Mesenchymal stem cell (in vitro differentiated cells and primary cell): ENCODE measurements at regions not wholly inside any gene's neighbourhood (a gene's known extent, or its start where the extent isn't known, plus 50 kb on each side); places are given as distances from the start of the nearest gene placed in this dataset.

Source experiments
- DNase-seq: peaks from one replicate; pipeline ENCODE4 v3.0.0-alpha.2; 2013
- H2AFZ ChIP-seq: one replicate; pipeline ENCODE4 v1.6.1; 2013; ENCODE audit warnings: low read depth, mild to moderate bottlenecking, control low read depth, inconsistent platforms, low read length, moderate library complexity
- H2AK5ac ChIP-seq: 2 replicates; pipeline ENCODE4 v1.6.1; 2013; ENCODE audit warnings: low read length, moderate library complexity, mild to moderate bottlenecking, inconsistent platforms; ENCODE audit not compliant: severe bottlenecking
- H2BK120ac ChIP-seq: one replicate; pipeline ENCODE4 v1.6.1; 2013; ENCODE audit warnings: low read depth, mild to moderate bottlenecking, inconsistent platforms, low read length, moderate library complexity
- H2BK12ac ChIP-seq, 2 experiments: one replicate each; pipeline ENCODE4 v1.6.1; 2013; ENCODE audit warnings: inconsistent platforms in 2 of 2, low read length in 2 of 2, mild to moderate bottlenecking in 2 of 2, moderate library complexity in 2 of 2, control low read depth in 1 of 2
- H2BK15ac ChIP-seq: one replicate; pipeline ENCODE4 v1.6.1; 2013; ENCODE audit warnings: mild to moderate bottlenecking, low read depth, inconsistent platforms; ENCODE audit not compliant: poor library complexity, severe bottlenecking
- H2BK5ac ChIP-seq: 2 replicates; pipeline ENCODE4 v1.6.1; 2013; ENCODE audit warnings: low read depth, mild to moderate bottlenecking, low read length, control low read depth, inconsistent platforms; ENCODE audit not compliant: poor library complexity, severe bottlenecking
- H3K14ac ChIP-seq, 2 experiments: one replicate each; pipeline ENCODE4 v1.6.1; 2013; ENCODE audit warnings: inconsistent platforms in 2 of 2, low read length in 2 of 2, control low read depth in 1 of 2, mild to moderate bottlenecking in 1 of 2, moderate library complexity in 1 of 2
- H3K18ac ChIP-seq, 2 experiments: one replicate each; pipeline ENCODE4 v1.6.1; 2013; ENCODE audit warnings: inconsistent platforms in 2 of 2, low read length in 2 of 2, control low read depth in 1 of 2, low read depth in 1 of 2, mild to moderate bottlenecking in 1 of 2
- H3K23ac ChIP-seq, 2 experiments: one replicate each; pipeline ENCODE4 v1.6.1; 2013; ENCODE audit warnings: inconsistent platforms in 2 of 2, low read length in 2 of 2, mild to moderate bottlenecking in 2 of 2, moderate library complexity in 2 of 2, control low read depth in 1 of 2
- H3K27ac ChIP-seq: 2 replicates; pipeline ENCODE4 v1.5.1; 2013; ENCODE audit warnings: mild to moderate bottlenecking, moderate library complexity, low read length, control low read depth, inconsistent platforms; ENCODE audit not compliant: poor library complexity, severe bottlenecking
- H3K27me3 ChIP-seq, 2 experiments: 2 replicates each; pipeline versions ENCODE4 v1.6.1 to v1.7.0; 2013; ENCODE audit warnings: low read length in 2 of 2, mild to moderate bottlenecking in 2 of 2, moderate library complexity in 2 of 2, control low read depth in 1 of 2, inconsistent platforms in 1 of 2; ENCODE audit not compliant: control insufficient read depth in 1 of 2, insufficient read depth in 1 of 2
- H3K36me3 ChIP-seq, 2 experiments: 2 replicates each; pipeline versions ENCODE4 v1.6.1 to v1.7.0; 2013; ENCODE audit warnings: low read length in 2 of 2, control low read depth in 1 of 2, inconsistent platforms in 1 of 2, low read depth in 1 of 2, mild to moderate bottlenecking in 1 of 2; ENCODE audit not compliant: insufficient read depth in 2 of 2, control insufficient read depth in 1 of 2
- H3K4ac ChIP-seq, 2 experiments: one replicate each; pipeline ENCODE4 v1.6.1; 2013; ENCODE audit warnings: inconsistent platforms in 2 of 2, low read length in 2 of 2, mild to moderate bottlenecking in 2 of 2, moderate library complexity in 2 of 2, control low read depth in 1 of 2, low read depth in 1 of 2
- H3K4me1 ChIP-seq: 2 replicates; pipeline ENCODE4 v1.6.1; 2013; ENCODE audit warnings: low read depth, low read length, control low read depth; ENCODE audit not compliant: control insufficient read depth, insufficient read depth
- H3K4me2 ChIP-seq: 2 replicates; pipeline ENCODE4 v1.6.1; 2013; ENCODE audit warnings: low read length, mild to moderate bottlenecking, inconsistent platforms; ENCODE audit not compliant: poor library complexity, severe bottlenecking
- H3K4me3 ChIP-seq, 2 experiments: 2 replicates each; pipeline versions ENCODE4 v1.5.1 to v1.7.0; 2013; ENCODE audit warnings: low read length in 2 of 2, mild to moderate bottlenecking in 2 of 2, control low read depth in 1 of 2, low read depth in 1 of 2; ENCODE audit not compliant: insufficient read depth in 1 of 2
- H3K79me1 ChIP-seq: replicated peaks from 2 replicates; pipeline ENCODE4 v1.6.1; 2013; ENCODE audit warnings: mild to moderate bottlenecking, control low read depth, low read length, inconsistent platforms; ENCODE audit not compliant: poor library complexity, severe bottlenecking
- H3K9ac ChIP-seq: 2 replicates; pipeline ENCODE4 v1.7.0; 2013; ENCODE audit warnings: mild to moderate bottlenecking, low read length, moderate library complexity
- H3K9me3 ChIP-seq: 2 replicates; pipeline ENCODE4 v1.7.0; 2013; ENCODE audit warnings: mild to moderate bottlenecking, low read length; ENCODE audit not compliant: control insufficient read depth
- H4K8ac ChIP-seq: one replicate; pipeline ENCODE4 v1.6.1; 2013; ENCODE audit warnings: inconsistent platforms, mild to moderate bottlenecking, low read length, moderate library complexity
- H4K91ac ChIP-seq: one replicate; pipeline ENCODE4 v1.6.1; 2013; ENCODE audit warnings: mild to moderate bottlenecking, low read length, inconsistent platforms
- WGBS: methylation state at CpG from one replicate; pipeline ENCODE4 v1.1.7; 2013; ENCODE audit warnings: mixed read lengths; 5-methylcytosine and 5-hydroxymethylcytosine counted together

DNA sequence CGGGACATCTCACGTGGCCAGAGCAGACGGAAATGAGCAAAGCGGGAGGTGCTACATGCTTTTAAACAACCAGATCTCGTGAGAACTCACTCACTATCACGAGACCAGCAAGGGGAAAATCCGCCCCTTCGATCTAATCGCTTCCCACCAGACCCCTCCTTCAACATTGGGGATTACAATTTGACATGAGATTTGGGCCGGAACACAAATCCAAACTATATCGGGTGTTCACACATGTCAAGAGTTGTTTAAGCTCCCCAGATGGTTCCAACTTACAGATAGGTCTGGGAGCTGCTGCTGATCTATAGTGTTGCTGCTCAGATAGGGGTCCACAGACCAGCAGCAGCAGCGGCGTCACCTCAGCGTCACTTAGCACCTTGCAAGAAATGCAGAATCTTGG is 194.9 kb downstream of the GPAM start:
- Histone ChIP-seq H2AFZ (no peak overlapping the region), H3K4me1 (no peaks in the 10 kb centered on the region), H3K79me1 (no peaks in the 10 kb centered on the region), H2BK15ac (no peak overlapping the region), H4K8ac (no peak overlapping the region), H2AK5ac (no peak overlapping the region), H3K18ac (no peak overlapping the region), H3K23ac (no peak overlapping the region), H3K4ac (no peak overlapping the region), H2BK12ac (no peak overlapping the region), H3K4me2 (no peak overlapping the region), H4K91ac (no peak overlapping the region), H3K36me3 (no peaks in the 10 kb centered on the region), H3K9ac (no peak overlapping the region), H3K27ac (no peak overlapping the region), H3K27me3 (peaks cover 0 to 65% of the 10 kb centered on the region in 2 experiments), H3K9me3 (no peaks in the 10 kb centered on the region), H3K4me3 (no peak overlapping the region), H2BK5ac (no peak overlapping the region), H2BK120ac (no peak overlapping the region), H3K14ac (no peak overlapping the region)
- DNase-seq = no peak
- WGBS = 80% methylated on average over 14 of the region's 14 CpGs

DNA sequence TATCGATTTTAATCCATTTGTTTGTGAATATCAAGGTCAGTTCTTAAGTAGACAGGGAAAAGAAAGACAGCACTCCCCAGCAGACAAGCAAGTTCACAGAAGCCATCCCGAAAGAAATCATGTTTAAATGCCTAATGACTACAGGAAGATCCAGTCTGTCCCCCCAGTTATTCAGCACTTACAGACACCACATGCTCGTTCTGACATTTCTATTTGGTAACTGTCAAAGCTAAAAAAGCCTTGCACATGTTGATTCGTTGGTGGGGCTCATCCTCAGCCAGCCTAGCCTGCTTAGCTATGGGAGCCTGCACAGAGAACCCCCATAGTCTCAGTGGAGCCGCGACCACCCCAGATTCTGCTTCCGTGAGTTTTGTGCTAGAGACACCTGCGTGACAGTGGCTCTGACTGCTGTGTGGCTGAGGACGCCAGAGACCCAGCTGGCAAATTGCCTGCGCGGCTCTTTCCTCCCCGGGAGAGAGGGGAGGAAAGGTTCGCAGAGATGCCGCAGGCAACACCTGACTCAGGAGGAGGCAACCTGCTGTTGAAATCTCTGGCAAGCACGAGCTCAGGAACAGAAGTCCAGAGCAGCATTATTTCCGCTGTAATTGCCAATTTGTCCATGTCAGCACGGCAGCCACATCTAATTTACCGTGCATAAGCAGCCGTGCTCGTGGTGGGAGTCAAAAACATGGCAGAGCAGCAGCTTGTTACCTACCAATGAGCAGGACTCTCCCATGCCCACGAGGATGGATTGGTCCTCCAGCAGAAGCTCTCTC is 194.2 kb downstream of the GPAM start:
- no peak overlapping the region for H2BK15ac ChIP-seq
- no peak overlapping the region for H2AFZ ChIP-seq
- no peaks in the 10 kb centered on the region for H3K4me1 ChIP-seq
- no peaks in the 10 kb centered on the region for H3K9me3 ChIP-seq
- H2BK12ac ChIP-seq = no peak overlapping the region
- no peak overlapping the region for H4K8ac ChIP-seq
- H3K36me3 ChIP-seq = no peaks in the 10 kb centered on the region
- no peak overlapping the region for H2BK5ac ChIP-seq
- no peak for DNase-seq
- no peaks in the 10 kb centered on the region for H3K79me1 ChIP-seq
- H3K23ac ChIP-seq = no peak overlapping the region
- no peak overlapping the region for H3K4me2 ChIP-seq
- H3K9ac ChIP-seq = no peak overlapping the region
- H3K18ac ChIP-seq = no peak overlapping the region
- H3K4me3 ChIP-seq = no peak overlapping the region
- peaks cover 0 to 65% of the 10 kb centered on the region in 2 experiments for H3K27me3 ChIP-seq
- no peak overlapping the region for H3K4ac ChIP-seq
- H3K14ac ChIP-seq = no peak overlapping the region
- H4K91ac ChIP-seq = no peak overlapping the region
- H2BK120ac ChIP-seq = no peak overlapping the region
- no peak overlapping the region for H2AK5ac ChIP-seq
- 78% methylated on average over 21 of the region's 21 CpGs for WGBS
- H3K27ac ChIP-seq = no peak overlapping the region

DNA sequence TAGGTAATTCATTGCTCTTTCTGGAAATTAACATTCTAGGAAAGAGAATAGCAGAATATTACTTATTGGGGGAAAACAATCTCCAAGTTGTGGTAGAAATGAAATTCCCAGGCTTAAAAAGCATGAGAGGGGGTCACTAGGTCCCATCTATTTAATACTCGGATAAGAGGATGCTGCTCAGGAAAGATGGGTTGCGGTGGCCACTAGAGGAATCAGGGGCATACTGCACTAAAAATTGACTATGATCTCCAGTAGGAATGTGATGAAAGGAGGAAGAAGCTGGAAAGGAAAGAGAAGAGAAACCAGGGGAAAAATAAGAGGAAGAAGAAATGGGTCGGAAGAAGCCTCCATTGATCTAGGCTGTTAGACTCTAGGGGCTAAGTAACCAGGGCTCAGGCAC is 192.8 kb downstream of the GPAM start:
- no peak for DNase-seq
- H4K8ac ChIP-seq = no peak overlapping the region
- no peaks in the 10 kb centered on the region for H3K4me1 ChIP-seq
- H2BK120ac ChIP-seq = no peak overlapping the region
- H3K4me2 ChIP-seq = no peak overlapping the region
- 83% methylated on average over 3 of the region's 3 CpGs for WGBS
- no peak overlapping the region for H3K4me3 ChIP-seq
- H3K18ac ChIP-seq = no peak overlapping the region
- H3K9me3 ChIP-seq = peaks cover 5% of the 10 kb centered on the region
- no peak overlapping the region for H3K14ac ChIP-seq
- no peak overlapping the region for H2BK5ac ChIP-seq
- no peak overlapping the region for H2AK5ac ChIP-seq
- H3K27me3 ChIP-seq = peaks cover 0 to 72% of the 10 kb centered on the region in 2 experiments
- no peak overlapping the region for H4K91ac ChIP-seq
- no peak overlapping the region for H3K23ac ChIP-seq
- H3K27ac ChIP-seq = no peak overlapping the region
- no peak overlapping the region for H2BK15ac ChIP-seq
- H3K79me1 ChIP-seq = no peaks in the 10 kb centered on the region
- no peak overlapping the region for H3K4ac ChIP-seq
- no peaks in the 10 kb centered on the region for H3K36me3 ChIP-seq
- H2AFZ ChIP-seq = no peak overlapping the region
- H2BK12ac ChIP-seq = no peak overlapping the region
- no peak overlapping the region for H3K9ac ChIP-seq

DNA sequence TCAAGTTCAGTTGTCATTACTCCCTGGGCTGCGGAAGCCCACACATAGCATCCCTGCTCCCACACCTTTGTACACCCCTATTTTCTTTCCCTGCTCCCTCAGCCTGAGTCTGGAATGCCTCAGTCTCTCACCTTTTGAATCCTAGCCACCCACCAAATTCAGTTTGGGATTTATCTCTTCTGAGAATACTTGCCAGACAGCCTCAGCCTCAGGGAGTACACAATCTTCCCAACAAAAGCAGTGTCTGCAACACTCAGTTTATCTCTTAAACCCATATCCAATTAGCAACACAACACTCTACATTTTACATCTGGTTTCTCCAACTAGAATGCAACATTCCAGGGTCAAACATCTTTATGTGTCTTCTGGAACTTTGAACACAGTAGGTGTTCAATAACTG is 190.2 kb downstream of the GPAM start:
- H2BK12ac ChIP-seq = no peak overlapping the region
- 74% methylated on average over 1 of the region's 1 CpG for WGBS

More for the DNA sequence above, 190.2 kb downstream of the GPAM start:
- no peak overlapping the region for H4K8ac ChIP-seq
- DNase-seq = no peak
- no peak overlapping the region for H3K27ac ChIP-seq
- no peaks in the 10 kb centered on the region for H3K36me3 ChIP-seq
- no peak overlapping the region for H2BK15ac ChIP-seq
- H3K4me1 ChIP-seq = no peaks in the 10 kb centered on the region
- H3K4me2 ChIP-seq = no peak overlapping the region
- no peak overlapping the region for H2AK5ac ChIP-seq
- peaks cover 0 to 64% of the 10 kb centered on the region in 2 experiments for H3K27me3 ChIP-seq
- H2BK5ac ChIP-seq = no peak overlapping the region
- H3K9ac ChIP-seq = no peak overlapping the region
- H2BK120ac ChIP-seq = no peak overlapping the region
- no peak overlapping the region for H3K14ac ChIP-seq
- no peak overlapping the region for H2AFZ ChIP-seq
- H3K4me3 ChIP-seq = no peak overlapping the region
- no peaks in the 10 kb centered on the region for H3K79me1 ChIP-seq
- H3K23ac ChIP-seq = no peak overlapping the region
- H4K91ac ChIP-seq = no peak overlapping the region
- peaks cover 5% of the 10 kb centered on the region for H3K9me3 ChIP-seq
- no peak overlapping the region for H3K18ac ChIP-seq
- H3K4ac ChIP-seq = no peak overlapping the region
